ENCODE measurements at regions not wholly inside any gene's neighbourhood (a gene's known extent, or its start where the extent isn't known, plus 50 kb on each side); places are given as distances from the start of the nearest gene placed in this dataset.
A peak's percentile ranks its signal among the peaks of the same experiment; 100 is the strongest.
"Not testable (repeated sequence)": the region's sequence is repeated elsewhere in the genome, so short reads cannot be mapped to it uniquely, and the experiment has no call there.

GRCh38 chr19:57034544-57034943, 85.2 kb upstream of the USP29 start:
- no peak for DNase-seq

GRCh38 chr19:57035740-57036139, 84.0 kb upstream of the USP29 start:
- not testable (repeated sequence) for DNase-seq

- DNase-seq, result no peak
Measured at GRCh38 chr19:57037556-57037955, 82.2 kb upstream of the USP29 start.

- DNase-seq, result no peak
Measured at GRCh38 chr19:57047743-57048142, 72.0 kb upstream of the USP29 start.

GRCh38 chr19:57050863-57051262, 68.9 kb upstream of the USP29 start:
- no peak for DNase-seq

GRCh38 chr19:57052081-57052480, 67.7 kb upstream of the USP29 start:
- DNase-seq, result peak; percentile 29 to 80

- DNase-seq, result no peak
Measured at GRCh38 chr19:57053401-57053800, 66.4 kb upstream of the USP29 start.

GRCh38 chr19:57055956-57056355, 63.8 kb upstream of the USP29 start:
- no peak for DNase-seq

- DNase-seq, result no peak
Measured at GRCh38 chr19:57057036-57057686, 62.6 kb upstream of the USP29 start.

- no peak for DNase-seq
Measured at GRCh38 chr19:57058871-57059270, 60.9 kb upstream of the USP29 start.

GRCh38 chr19:57063070-57063469, 56.7 kb upstream of the USP29 start:
- DNase-seq, result no peak

GRCh38 chr19:57067440-57067839, 52.3 kb upstream of the USP29 start:
- no peak for DNase-seq

- DNase-seq, result no peak
Measured at GRCh38 chr19:57068311-57068710, 51.5 kb upstream of the USP29 start.

- DNase-seq, result no peak
Measured at GRCh38 chr19:57068921-57069697, 50.7 kb upstream of the USP29 start.
